ENCODE measurements at regions not wholly inside any gene's neighbourhood (a gene's known extent, or its start where the extent isn't known, plus 50 kb on each side); places are given as distances from the start of the nearest gene placed in this dataset.

GRCh38 chr9:14395317-14396082 lies 81.6 kb upstream of the NFIB start:
- Histone ChIP-seq H3K14ac (ENCODE audit: insufficient read depth, low read length) (no peak overlapping the region), H3K79me2 (ENCODE audit: insufficient read depth, low read length) (no peaks in the 10 kb centered on the region), H2BK5ac (ENCODE audit: insufficient read length, low read length) (no peak overlapping the region), H2BK15ac (ENCODE audit: low read depth, low read length) (no peak overlapping the region), H4K91ac (ENCODE audit: insufficient read length, low read depth, low read length) (no peak overlapping the region), H4K8ac (replicated peaks; ENCODE audit: insufficient read length, low read depth, low read length) (no peak overlapping the region), H4K20me1 (ENCODE audit: control insufficient read depth, insufficient read depth, insufficient read length) (no peaks in the 10 kb centered on the region), H3K23me2 (ENCODE audit: insufficient read length, low read depth, low read length, poor library complexity, severe bottlenecking) (no peaks in the 10 kb centered on the region), H2BK12ac (ENCODE audit: insufficient read length, low read depth, low read length) (no peak overlapping the region), H3T11ph (ENCODE audit: low read length) (no peak overlapping the region), H2BK120ac (ENCODE audit: low read depth, low read length, poor library complexity, severe bottlenecking) (no peak overlapping the region), H3K9ac (ENCODE audit: extremely low read depth, insufficient read length, low read length) (no peak overlapping the region), H3K18ac (ENCODE audit: insufficient read length, low read depth, low read length) (no peak overlapping the region), H2BK20ac (ENCODE audit: low read depth, low read length, poor library complexity, severe bottlenecking) (no peak overlapping the region), H3K4ac (ENCODE audit: low read depth, low read length) (no peak overlapping the region), H3K27ac (ENCODE audit: insufficient read length, low read depth, low read length) (no peak overlapping the region), H3K4me2 (ENCODE audit: insufficient read depth, insufficient read length, low read length) (no peak overlapping the region), H2AK5ac (ENCODE audit: insufficient read length, low read length) (no peak overlapping the region), H3K23ac (ENCODE audit: insufficient read length, low read depth, low read length) (no peak overlapping the region), H3K56ac (ENCODE audit: insufficient read length, low read depth, low read length) (no peak overlapping the region), H2AFZ (ENCODE audit: low read length) (no peak overlapping the region), H3K4me1 (ENCODE audit: insufficient read depth, low read length) (no peaks in the 10 kb centered on the region), H3K27me3 (ENCODE audit: insufficient read depth, low read length) (no peaks in the 10 kb centered on the region), H3K9me3 (ENCODE audit: control insufficient read depth, low read depth, low read length) (no peaks in the 10 kb centered on the region), H3K79me1 (ENCODE audit: insufficient read depth, low read depth, low read length, poor library complexity, severe bottlenecking) (no peaks in the 10 kb centered on the region), H4K5ac (ENCODE audit: insufficient read length, low read depth, low read length) (no peak overlapping the region)
- H3K27me3 Mint-ChIP-seq (ENCODE audit: low read depth) = no peaks in the 10 kb centered on the region
- no peak overlapping the region for H3K4me3 Mint-ChIP-seq
- peaks cover 15 to 17% of the 10 kb centered on the region in 2 experiments for H3K9me3 Mint-ChIP-seq
- TF ChIP-seq CTCF (conservative IDR thresholded peaks at IDR 0.05) = no peak
- peaks cover 4 to 6% of the 10 kb centered on the region in 2 experiments for H3K4me1 Mint-ChIP-seq
- 100% methylated on average over 2 of the region's 11 CpGs for WGBS (ENCODE audit: extremely low coverage, insufficient read length, low lambda C conversion rate)
- DNase-seq = no peak
- peaks cover 0 to 20% (median 6%) of the 10 kb centered on the region in 3 experiments; a peak in 5 of 7 replicates for H3K36me3 Mint-ChIP-seq (ENCODE audit: insufficient read depth in 1 of 3, low read depth in 3 of 3)
- H3K27ac Mint-ChIP-seq = no peak overlapping the region
